ENCODE measurements at regions not wholly inside any gene's neighbourhood (a gene's known extent, or its start where the extent isn't known, plus 50 kb on each side); places are given as distances from the start of the nearest gene placed in this dataset.

GRCh38 chr1:245015031-245015430 lies 139.8 kb upstream of the KIF26B start:
- Histone ChIP-seq H3K27me3 (ENCODE audit: insufficient read depth, poor library complexity, severe bottlenecking) (no peaks in the 10 kb centered on the region), H3K27ac (ENCODE audit: poor library complexity, severe bottlenecking) (no peak overlapping the region), H3K9me3 (ENCODE audit: severe bottlenecking) (no peaks in the 10 kb centered on the region), H3K4me3 (ENCODE audit: severe bottlenecking) (no peak overlapping the region), H3K36me3 (ENCODE audit: low read depth) (no peaks in the 10 kb centered on the region), H3K4me1 (ENCODE audit: insufficient read depth, poor library complexity, severe bottlenecking) (no peaks in the 10 kb centered on the region)
- DNase-seq (ENCODE audit: low spot score) (no peak), ATAC-seq (ENCODE audit: low read depth) (no peak)
- TF ChIP-seq CTCF (IDR thresholded peaks at IDR 0.05; ENCODE audit: poor library complexity, severe bottlenecking), result no peak

DNA sequence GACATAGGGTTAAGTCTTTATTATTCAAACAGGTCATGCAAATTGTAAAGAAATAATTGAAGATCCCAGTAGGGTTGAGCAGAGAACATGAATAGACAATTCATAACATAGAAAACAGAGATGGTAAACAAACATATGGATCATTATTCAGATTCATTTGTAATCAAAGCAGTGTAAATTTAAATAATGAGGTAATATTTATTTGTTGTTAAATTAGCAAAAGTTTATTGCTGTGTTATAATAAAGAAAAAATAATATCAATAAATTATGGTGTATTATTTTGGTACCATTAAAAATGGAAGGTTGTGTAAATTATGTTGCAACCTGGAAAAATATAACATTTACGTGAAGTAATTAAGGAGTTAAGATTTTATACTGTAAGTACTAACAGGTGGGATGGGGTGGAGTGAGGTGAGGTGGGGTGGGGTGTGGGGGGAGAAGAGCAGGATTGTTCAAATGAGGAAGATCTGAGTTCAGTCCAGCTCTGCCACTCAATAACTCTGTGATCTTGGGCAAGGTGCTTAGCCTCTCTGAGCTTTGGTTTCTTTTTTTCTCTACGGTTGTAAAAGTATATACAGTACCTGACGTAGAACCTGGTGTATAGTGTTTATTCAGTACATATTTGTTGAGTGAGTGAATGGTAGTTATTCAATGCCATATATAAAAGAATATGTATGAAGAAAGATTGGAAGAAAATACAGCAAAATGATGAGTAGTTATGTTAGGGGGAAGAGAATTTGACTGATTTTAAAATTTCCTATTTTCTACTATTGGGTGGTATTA lies 140.3 kb upstream of the KIF26B start:
- no peaks in the 10 kb centered on the region for H3K27me3 ChIP-seq (ENCODE audit: insufficient read depth, poor library complexity, severe bottlenecking)
- H3K36me3 ChIP-seq (ENCODE audit: low read depth), result no peaks in the 10 kb centered on the region
- no peak for TF ChIP-seq CTCF (IDR thresholded peaks at IDR 0.05; ENCODE audit: poor library complexity, severe bottlenecking)
- no peak for DNase-seq (ENCODE audit: low spot score)
- no peak for ATAC-seq (ENCODE audit: low read depth)
- no peak overlapping the region for H3K27ac ChIP-seq (ENCODE audit: poor library complexity, severe bottlenecking)
- no peaks in the 10 kb centered on the region for H3K9me3 ChIP-seq (ENCODE audit: severe bottlenecking)
- H3K4me1 ChIP-seq (ENCODE audit: insufficient read depth, poor library complexity, severe bottlenecking), result no peaks in the 10 kb centered on the region
- no peak overlapping the region for H3K4me3 ChIP-seq (ENCODE audit: severe bottlenecking)

GRCh38 chr1:245010018-245010614 lies 144.7 kb upstream of the KIF26B start:
- DNase-seq (ENCODE audit: low spot score) (no peak), ATAC-seq (ENCODE audit: low read depth) (no peak)
- no peak for TF ChIP-seq CTCF (IDR thresholded peaks at IDR 0.05; ENCODE audit: poor library complexity, severe bottlenecking)
- Histone ChIP-seq H3K4me3 (ENCODE audit: severe bottlenecking) (no peak overlapping the region), H3K36me3 (ENCODE audit: low read depth) (no peaks in the 10 kb centered on the region), H3K27ac (ENCODE audit: poor library complexity, severe bottlenecking) (no peak overlapping the region), H3K27me3 (ENCODE audit: insufficient read depth, poor library complexity, severe bottlenecking) (no peaks in the 10 kb centered on the region), H3K4me1 (ENCODE audit: insufficient read depth, poor library complexity, severe bottlenecking) (no peaks in the 10 kb centered on the region), H3K9me3 (ENCODE audit: severe bottlenecking) (no peaks in the 10 kb centered on the region)

- Histone ChIP-seq H3K4me1 (ENCODE audit: insufficient read depth, poor library complexity, severe bottlenecking) (no peaks in the 10 kb centered on the region), H3K36me3 (ENCODE audit: low read depth) (no peaks in the 10 kb centered on the region), H3K27me3 (ENCODE audit: insufficient read depth, poor library complexity, severe bottlenecking) (no peaks in the 10 kb centered on the region), H3K27ac (ENCODE audit: poor library complexity, severe bottlenecking) (no peak overlapping the region), H3K9me3 (ENCODE audit: severe bottlenecking) (no peaks in the 10 kb centered on the region), H3K4me3 (ENCODE audit: severe bottlenecking) (no peak overlapping the region)
- no peak for ATAC-seq (ENCODE audit: low read depth)
- DNase-seq (ENCODE audit: low spot score), result no peak
- no peak for TF ChIP-seq CTCF (IDR thresholded peaks at IDR 0.05; ENCODE audit: poor library complexity, severe bottlenecking)
These were observed 144.4 kb upstream of the HNRNPU start for GRCh38 chr1:245008761-245009160.

DNA sequence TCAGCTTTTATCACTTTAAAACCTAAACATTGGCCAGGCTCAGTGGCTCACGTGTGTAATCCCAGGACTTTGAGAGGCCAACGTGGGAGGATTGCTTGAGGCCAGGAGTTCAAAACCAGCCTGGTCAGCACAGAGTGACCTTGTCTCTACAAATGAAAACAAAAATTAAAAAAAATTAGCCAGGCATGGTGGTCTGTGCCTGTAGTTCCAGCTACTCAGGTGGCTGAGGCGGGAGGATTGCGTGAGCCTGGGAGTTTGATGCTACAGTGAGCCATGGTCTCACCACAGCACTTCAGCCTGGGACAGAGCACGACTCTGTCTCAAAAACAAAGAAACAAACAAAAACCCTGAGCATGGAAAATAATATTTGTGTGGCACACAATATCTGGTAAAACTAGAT lies 143.5 kb upstream of the HNRNPU start:
- no peak overlapping the region for H3K27ac ChIP-seq (ENCODE audit: poor library complexity, severe bottlenecking)

More for the DNA sequence above, 143.5 kb upstream of the HNRNPU start:
- no peak for TF ChIP-seq CTCF (IDR thresholded peaks at IDR 0.05; ENCODE audit: poor library complexity, severe bottlenecking)
- no peak for ATAC-seq (ENCODE audit: low read depth)
- no peaks in the 10 kb centered on the region for H3K9me3 ChIP-seq (ENCODE audit: severe bottlenecking)
- H3K4me1 ChIP-seq (ENCODE audit: insufficient read depth, poor library complexity, severe bottlenecking), result no peaks in the 10 kb centered on the region
- no peak for DNase-seq (ENCODE audit: low spot score)
- no peaks in the 10 kb centered on the region for H3K36me3 ChIP-seq (ENCODE audit: low read depth)
- no peak overlapping the region for H3K4me3 ChIP-seq (ENCODE audit: severe bottlenecking)
- H3K27me3 ChIP-seq (ENCODE audit: insufficient read depth, poor library complexity, severe bottlenecking), result no peaks in the 10 kb centered on the region

All from RWPE2 (cell line).